ENCODE measurements at regions not wholly inside any gene's neighbourhood (a gene's known extent, or its start where the extent isn't known, plus 50 kb on each side); places are given as distances from the start of the nearest gene placed in this dataset.

GRCh38 chr7:32242436-32242835 is 172.2 kb upstream of the PDE1C start:
- Histone ChIP-seq H3K4me1 (ENCODE audit: insufficient read depth, low read length) (no peaks in the 10 kb centered on the region), H4K20me1 (ENCODE audit: insufficient read depth, low read length) (no peaks in the 10 kb centered on the region), H3K4me2 (ENCODE audit: insufficient read depth, low read length) (no peak overlapping the region), H3K9me3 (ENCODE audit: low read depth, low read length) (no peaks in the 10 kb centered on the region), H3K36me3 (ENCODE audit: insufficient read depth, low read length) (no peaks in the 10 kb centered on the region), H3K27me3 (ENCODE audit: insufficient read depth, low read length) (no peaks in the 10 kb centered on the region), H2AFZ (ENCODE audit: low read length) (no peak overlapping the region), H3K27ac (ENCODE audit: low read depth, low read length) (no peak overlapping the region), H3K4me3 (ENCODE audit: insufficient read depth, low read length) (no peak overlapping the region), H3K79me2 (ENCODE audit: insufficient read depth, low read length) (no peaks in the 10 kb centered on the region)
- TF ChIP-seq, protein P1, sequence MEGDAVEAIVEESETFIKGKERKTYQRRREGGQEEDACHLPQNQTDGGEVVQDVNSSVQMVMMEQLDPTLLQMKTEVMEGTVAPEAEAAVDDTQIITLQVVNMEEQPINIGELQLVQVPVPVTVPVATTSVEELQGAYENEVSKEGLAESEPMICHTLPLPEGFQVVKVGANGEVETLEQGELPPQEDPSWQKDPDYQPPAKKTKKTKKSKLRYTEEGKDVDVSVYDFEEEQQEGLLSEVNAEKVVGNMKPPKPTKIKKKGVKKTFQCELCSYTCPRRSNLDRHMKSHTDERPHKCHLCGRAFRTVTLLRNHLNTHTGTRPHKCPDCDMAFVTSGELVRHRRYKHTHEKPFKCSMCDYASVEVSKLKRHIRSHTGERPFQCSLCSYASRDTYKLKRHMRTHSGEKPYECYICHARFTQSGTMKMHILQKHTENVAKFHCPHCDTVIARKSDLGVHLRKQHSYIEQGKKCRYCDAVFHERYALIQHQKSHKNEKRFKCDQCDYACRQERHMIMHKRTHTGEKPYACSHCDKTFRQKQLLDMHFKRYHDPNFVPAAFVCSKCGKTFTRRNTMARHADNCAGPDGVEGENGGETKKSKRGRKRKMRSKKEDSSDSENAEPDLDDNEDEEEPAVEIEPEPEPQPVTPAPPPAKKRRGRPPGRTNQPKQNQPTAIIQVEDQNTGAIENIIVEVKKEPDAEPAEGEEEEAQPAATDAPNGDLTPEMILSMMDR (IDR thresholded peaks at IDR 0.05; ENCODE audit: extremely low read depth, low read depth, low read length): no peak
- DNase-seq (ENCODE audit: insufficient read length, low spot score, missing footprints): no peak

DNA sequence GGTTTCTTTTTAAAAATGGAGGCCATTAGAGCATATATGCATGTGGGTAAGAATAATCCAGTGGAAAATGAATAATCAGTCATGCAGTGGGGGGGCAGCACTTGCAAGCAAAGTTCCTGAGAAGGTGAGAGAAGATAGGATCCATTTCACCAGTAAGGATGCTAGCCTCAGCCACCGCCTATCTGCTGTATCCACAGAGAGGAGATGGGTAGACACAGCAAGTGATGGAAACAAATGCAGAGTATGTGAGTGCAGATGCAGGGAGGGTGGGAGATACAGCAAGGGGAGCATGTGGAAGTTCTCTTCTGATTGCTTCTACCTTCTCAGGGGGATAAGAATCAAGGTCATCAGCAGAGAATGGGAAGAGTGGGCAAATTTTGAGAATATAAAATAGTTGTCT is 171.4 kb upstream of the PDE1C start:
- Histone ChIP-seq H3K4me2 (ENCODE audit: insufficient read depth, low read length) (no peak overlapping the region), H3K27me3 (ENCODE audit: insufficient read depth, low read length) (no peaks in the 10 kb centered on the region), H3K36me3 (ENCODE audit: insufficient read depth, low read length) (no peaks in the 10 kb centered on the region), H3K4me3 (ENCODE audit: insufficient read depth, low read length) (no peak overlapping the region), H4K20me1 (ENCODE audit: insufficient read depth, low read length) (no peaks in the 10 kb centered on the region), H2AFZ (ENCODE audit: low read length) (no peak overlapping the region), H3K79me2 (ENCODE audit: insufficient read depth, low read length) (no peaks in the 10 kb centered on the region), H3K27ac (ENCODE audit: low read depth, low read length) (no peak overlapping the region), H3K9me3 (ENCODE audit: low read depth, low read length) (no peaks in the 10 kb centered on the region), H3K4me1 (ENCODE audit: insufficient read depth, low read length) (no peaks in the 10 kb centered on the region)
- TF ChIP-seq, protein P1 (IDR thresholded peaks at IDR 0.05; ENCODE audit: extremely low read depth, low read depth, low read length): no peak
- DNase-seq (ENCODE audit: insufficient read length, low spot score, missing footprints): no peak

DNA sequence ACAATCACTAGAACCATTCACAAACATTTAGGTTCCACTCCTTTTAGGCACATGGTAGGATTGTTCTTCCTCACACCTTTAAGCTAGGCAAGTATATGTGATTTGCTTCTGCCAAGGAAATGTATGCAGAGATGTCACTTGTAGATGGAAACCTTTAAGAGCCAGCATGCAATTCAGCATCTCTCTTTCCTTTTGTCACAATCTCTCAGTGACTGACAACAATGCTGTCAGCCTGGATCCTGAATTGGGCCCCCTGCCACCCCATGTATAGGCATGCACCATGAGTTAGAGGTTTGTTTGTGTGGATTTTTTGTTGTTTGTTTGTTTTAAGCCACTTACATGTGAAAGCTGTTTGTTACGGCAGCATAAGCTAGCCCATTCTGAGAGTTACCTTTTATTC is 169.6 kb upstream of the PDE1C start:
- Histone ChIP-seq H3K36me3 (ENCODE audit: insufficient read depth, low read length) (no peaks in the 10 kb centered on the region), H3K9me3 (ENCODE audit: low read depth, low read length) (no peaks in the 10 kb centered on the region), H2AFZ (ENCODE audit: low read length) (no peak overlapping the region), H3K4me2 (ENCODE audit: insufficient read depth, low read length) (no peak overlapping the region), H3K27me3 (ENCODE audit: insufficient read depth, low read length) (no peaks in the 10 kb centered on the region), H3K4me1 (ENCODE audit: insufficient read depth, low read length) (no peaks in the 10 kb centered on the region), H3K79me2 (ENCODE audit: insufficient read depth, low read length) (no peaks in the 10 kb centered on the region), H3K27ac (ENCODE audit: low read depth, low read length) (no peak overlapping the region), H4K20me1 (ENCODE audit: insufficient read depth, low read length) (no peaks in the 10 kb centered on the region), H3K4me3 (ENCODE audit: insufficient read depth, low read length) (no peak overlapping the region)
- DNase-seq (ENCODE audit: insufficient read length, low spot score, missing footprints): no peak
- TF ChIP-seq, protein P1 (IDR thresholded peaks at IDR 0.05; ENCODE audit: extremely low read depth, low read depth, low read length): no peak

DNA sequence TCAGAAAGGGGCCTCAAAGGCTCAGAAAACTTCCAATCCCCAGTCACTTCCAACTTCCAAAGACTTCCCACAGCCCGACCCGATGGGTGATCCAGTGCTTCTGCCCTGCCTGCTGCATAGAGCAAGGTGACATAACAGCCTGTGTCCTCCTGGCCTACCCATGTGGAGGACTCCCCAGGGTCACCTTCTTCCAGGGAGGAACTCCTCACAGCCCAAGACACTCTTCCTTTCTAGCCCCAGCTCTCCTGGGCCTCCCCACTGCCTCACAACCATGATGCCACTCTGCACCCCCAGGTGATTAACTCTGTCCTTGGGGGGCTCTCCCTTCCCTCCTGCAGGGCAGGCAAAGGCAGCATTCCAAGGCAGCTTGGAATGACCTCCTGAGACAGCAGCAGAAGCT is 158.4 kb upstream of the PDE1C start:
- no peaks in the 10 kb centered on the region for H3K36me3 ChIP-seq (ENCODE audit: insufficient read depth, low read length)
- no peaks in the 10 kb centered on the region for H4K20me1 ChIP-seq (ENCODE audit: insufficient read depth, low read length)
- no peaks in the 10 kb centered on the region for H3K79me2 ChIP-seq (ENCODE audit: insufficient read depth, low read length)
- H3K4me1 ChIP-seq (ENCODE audit: insufficient read depth, low read length): no peaks in the 10 kb centered on the region
- H3K4me2 ChIP-seq (ENCODE audit: insufficient read depth, low read length): no peak overlapping the region
- no peaks in the 10 kb centered on the region for H3K27me3 ChIP-seq (ENCODE audit: insufficient read depth, low read length)
- H3K9me3 ChIP-seq (ENCODE audit: low read depth, low read length): no peaks in the 10 kb centered on the region
- no peak overlapping the region for H3K4me3 ChIP-seq (ENCODE audit: insufficient read depth, low read length)
- no peak overlapping the region for H3K27ac ChIP-seq (ENCODE audit: low read depth, low read length)
- no peak for DNase-seq (ENCODE audit: insufficient read length, low spot score, missing footprints)
- TF ChIP-seq, protein P1 (IDR thresholded peaks at IDR 0.05; ENCODE audit: extremely low read depth, low read depth, low read length): no peak
- no peak overlapping the region for H2AFZ ChIP-seq (ENCODE audit: low read length)

Measured in osteoblast (primary cell).